OCI-LY3 (cell line): ENCODE measurements at regions not wholly inside any gene's neighbourhood (a gene's known extent, or its start where the extent isn't known, plus 50 kb on each side); places are given as distances from the start of the nearest gene placed in this dataset.

Experiments used
- EZH2phosphoT487 ChIP-seq: fragments of 200-600 bp; shearing (Covaris generic); IDR thresholded peaks from 2 replicates; pipeline ENCODE4 v1.6.1; 2018; ENCODE audit warnings: antibody characterized with exemption, mixed run types, low read depth
- TF ChIP-seq, protein P1 (sequence below): fragments of 200-600, 300-600 bp; sonication (generic); IDR thresholded peaks from 2 replicates; pipeline ENCODE4 v1.5.1; 2014; ENCODE audit warnings: antibody characterized with exemption, low read length, low read depth

DNA sequence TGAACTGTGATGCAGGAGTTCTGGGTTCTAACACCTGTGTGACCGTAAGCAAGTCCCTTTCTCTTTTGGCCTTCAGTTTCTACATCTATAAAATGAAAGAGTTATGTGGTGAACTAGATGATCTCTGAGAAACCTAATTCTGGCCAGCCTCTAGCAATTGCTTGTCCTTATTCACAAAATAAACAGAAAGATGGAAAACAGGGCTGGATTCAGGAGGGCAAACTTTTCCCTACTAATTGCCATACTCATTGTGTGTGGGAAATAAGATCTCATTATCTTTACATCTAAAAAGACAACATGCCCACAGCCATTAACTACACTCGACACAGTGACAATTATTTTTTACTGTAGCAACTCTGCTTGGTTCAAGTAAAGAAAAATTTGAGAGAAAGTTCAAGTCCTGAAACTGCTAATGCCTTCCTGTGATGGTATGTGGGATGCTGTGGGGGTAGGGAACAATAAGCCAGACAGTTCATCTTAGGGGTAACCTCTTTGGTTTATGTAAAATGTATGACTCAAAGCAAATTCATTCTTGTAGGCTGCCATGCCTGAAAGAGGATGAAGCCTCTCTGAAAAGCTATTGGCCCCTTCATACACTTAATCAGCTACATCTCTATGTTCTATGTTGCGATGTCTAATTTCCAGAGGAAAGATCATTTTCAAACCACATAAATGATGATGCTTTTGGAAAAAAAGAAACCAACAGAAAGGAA, 177.6 kb upstream of the BCL6 start:
- TF ChIP-seq, protein P1, sequence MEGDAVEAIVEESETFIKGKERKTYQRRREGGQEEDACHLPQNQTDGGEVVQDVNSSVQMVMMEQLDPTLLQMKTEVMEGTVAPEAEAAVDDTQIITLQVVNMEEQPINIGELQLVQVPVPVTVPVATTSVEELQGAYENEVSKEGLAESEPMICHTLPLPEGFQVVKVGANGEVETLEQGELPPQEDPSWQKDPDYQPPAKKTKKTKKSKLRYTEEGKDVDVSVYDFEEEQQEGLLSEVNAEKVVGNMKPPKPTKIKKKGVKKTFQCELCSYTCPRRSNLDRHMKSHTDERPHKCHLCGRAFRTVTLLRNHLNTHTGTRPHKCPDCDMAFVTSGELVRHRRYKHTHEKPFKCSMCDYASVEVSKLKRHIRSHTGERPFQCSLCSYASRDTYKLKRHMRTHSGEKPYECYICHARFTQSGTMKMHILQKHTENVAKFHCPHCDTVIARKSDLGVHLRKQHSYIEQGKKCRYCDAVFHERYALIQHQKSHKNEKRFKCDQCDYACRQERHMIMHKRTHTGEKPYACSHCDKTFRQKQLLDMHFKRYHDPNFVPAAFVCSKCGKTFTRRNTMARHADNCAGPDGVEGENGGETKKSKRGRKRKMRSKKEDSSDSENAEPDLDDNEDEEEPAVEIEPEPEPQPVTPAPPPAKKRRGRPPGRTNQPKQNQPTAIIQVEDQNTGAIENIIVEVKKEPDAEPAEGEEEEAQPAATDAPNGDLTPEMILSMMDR = no peak
- TF ChIP-seq EZH2phosphoT487 = no peak
